SJSA1 (cell line): ENCODE measurements at regions not wholly inside any gene's neighbourhood (a gene's known extent, or its start where the extent isn't known, plus 50 kb on each side); places are given as distances from the start of the nearest gene placed in this dataset.

Experiments
- DNase-seq, 2 experiments: peaks; one replicate each; pipeline ENCODE4 v3.0.0-alpha.2; 2015 to 2020; ENCODE audit warnings: low spot score in 2 of 2, low read depth in 1 of 2
- H3K27ac ChIP-seq: fragments of 250-450 bp; sonication (Bioruptor Pico); 2 replicates; pipeline ENCODE4 v1.5.1; 2020; ENCODE audit warnings: mild to moderate bottlenecking, moderate library complexity
- H3K27me3 ChIP-seq: fragments of 250-450 bp; sonication (Bioruptor Pico); replicated peaks from 2 replicates; pipeline ENCODE4 v1.5.1; 2020; ENCODE audit warnings: mild to moderate bottlenecking, moderate library complexity
- H3K36me3 ChIP-seq: fragments of 250-450 bp; sonication (Bioruptor Pico); 2 replicates; pipeline ENCODE4 v1.5.1; 2020; ENCODE audit warnings: mild to moderate bottlenecking
- H3K4me1 ChIP-seq: fragments of 250-450 bp; sonication (Bioruptor Pico); replicated peaks from 2 replicates; pipeline ENCODE4 v1.6.1; 2021; ENCODE audit warnings: mild to moderate bottlenecking
- H3K4me3 ChIP-seq: fragments of 250-450 bp; sonication (Bioruptor Pico); 2 replicates; pipeline ENCODE4 v1.5.1; 2020; ENCODE audit warnings: mild to moderate bottlenecking
- H3K9me3 ChIP-seq: fragments of 250-450 bp; sonication (Bioruptor Pico); replicated peaks from 2 replicates; pipeline ENCODE4 v1.5.1; 2020; ENCODE audit warnings: mild to moderate bottlenecking

DNA sequence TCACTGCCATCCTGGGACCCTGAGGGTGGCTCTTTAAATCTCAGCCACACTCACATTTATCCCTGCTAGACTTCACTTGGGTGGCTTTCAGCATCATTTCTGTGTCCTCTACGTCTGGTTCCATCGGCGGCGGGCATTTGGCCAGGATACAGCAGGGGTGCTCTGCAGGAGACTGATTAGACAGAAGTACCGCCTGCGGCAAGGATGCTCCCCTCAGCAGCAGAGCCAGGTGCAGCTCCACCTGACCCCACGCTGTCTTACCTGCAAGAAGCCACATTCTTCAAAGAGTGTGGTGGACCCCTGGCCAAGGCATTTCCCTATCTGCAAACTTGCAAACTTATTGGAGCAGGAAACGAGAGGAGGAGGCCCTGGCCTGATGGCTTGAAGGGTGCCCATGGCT lies 309.8 kb upstream of the IRX4 start:
- no peak overlapping the region for H3K27ac ChIP-seq
- H3K27me3 ChIP-seq = no peaks in the 10 kb centered on the region; the same call in 1 of the 2 replicates
- peaks cover 9% of the 10 kb centered on the region for H3K9me3 ChIP-seq
- peak in 1 of 2 experiments; percentile 39 for DNase-seq
- no peaks in the 10 kb centered on the region for H3K4me1 ChIP-seq
- no peak overlapping the region for H3K4me3 ChIP-seq
- no peaks in the 10 kb centered on the region for H3K36me3 ChIP-seq

DNA sequence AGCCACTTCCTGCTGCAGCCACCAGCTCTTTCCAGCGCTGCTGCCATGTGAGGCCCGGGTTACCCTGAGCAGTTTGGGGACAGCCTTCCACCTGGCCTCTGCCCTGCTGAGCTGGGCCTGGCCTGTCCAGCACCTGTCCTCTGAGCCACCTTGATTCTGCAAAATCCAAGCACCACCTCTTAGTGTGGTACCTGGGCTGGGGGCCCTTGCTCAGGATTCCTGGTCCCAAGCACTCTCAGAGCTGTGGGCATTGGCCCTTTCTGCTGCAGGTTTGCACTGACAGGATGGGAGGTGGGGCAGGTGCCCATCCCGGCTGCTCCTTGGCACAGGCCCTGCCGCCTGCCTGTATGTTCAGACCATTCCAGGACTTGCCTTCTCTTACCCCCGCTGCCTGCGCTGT lies 309.2 kb upstream of the IRX4 start:
- Histone ChIP-seq H3K36me3 (no peaks in the 10 kb centered on the region), H3K4me1 (no peaks in the 10 kb centered on the region), H3K9me3 (peaks cover 8% of the 10 kb centered on the region; the same call in 1 of the 2 replicates), H3K27ac (no peak overlapping the region), H3K4me3 (no peak overlapping the region), H3K27me3 (no peaks in the 10 kb centered on the region; the same call in 1 of the 2 replicates)
- peak in 1 of 2 experiments; percentile 22 for DNase-seq

DNA sequence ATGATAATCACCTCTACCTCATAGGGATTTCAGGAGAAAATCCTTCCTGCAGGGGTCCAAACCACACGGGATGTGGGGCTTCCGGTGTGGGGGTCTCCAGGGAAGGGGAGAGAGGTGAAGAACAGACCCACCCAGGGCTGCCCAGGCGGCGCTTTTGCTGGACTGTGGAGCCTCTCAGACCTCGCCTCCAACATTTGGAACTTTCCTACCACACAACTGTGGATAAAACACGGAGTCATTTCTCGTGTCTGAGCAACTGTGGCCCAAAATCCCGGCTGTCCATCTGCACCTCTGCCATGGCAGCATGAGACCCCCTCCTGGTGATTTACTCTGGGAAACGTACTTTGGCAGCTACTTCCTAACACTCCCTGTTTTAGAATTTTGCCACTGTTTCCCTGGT lies 307.8 kb upstream of the IRX4 start:
- H3K4me3 ChIP-seq = no peak overlapping the region
- no peaks in the 10 kb centered on the region; the same call in 1 of the 2 replicates for H3K27me3 ChIP-seq
- no peaks in the 10 kb centered on the region for H3K4me1 ChIP-seq
- peaks cover 16% of the 10 kb centered on the region; the same call in 1 of the 2 replicates for H3K9me3 ChIP-seq
- H3K36me3 ChIP-seq = no peaks in the 10 kb centered on the region
- no peak overlapping the region for H3K27ac ChIP-seq
- DNase-seq = peak in 1 of 2 experiments; percentile 33

DNA sequence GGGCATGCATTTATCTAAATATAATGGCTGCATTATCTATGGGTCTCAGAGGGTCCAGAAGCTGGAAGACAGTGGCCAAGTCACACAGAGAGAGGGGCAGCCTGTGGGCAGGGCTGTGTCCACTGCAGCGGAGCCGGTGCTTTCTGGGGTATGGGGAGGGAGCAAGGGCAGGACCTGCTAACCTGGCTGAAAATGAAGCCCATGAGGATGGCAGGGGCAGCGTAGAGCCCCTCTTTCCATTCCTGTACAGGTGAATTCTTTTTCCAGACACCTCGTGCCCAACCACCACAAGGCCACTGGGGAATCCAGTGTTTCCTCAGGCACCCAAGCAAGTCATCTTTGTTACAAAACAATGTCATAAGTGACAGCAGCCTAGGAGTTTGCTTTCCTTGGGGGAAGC lies 305.9 kb upstream of the IRX4 start:
- Histone ChIP-seq H3K36me3 (no peaks in the 10 kb centered on the region), H3K9me3 (peaks cover 13% of the 10 kb centered on the region), H3K4me3 (no peak overlapping the region), H3K4me1 (no peaks in the 10 kb centered on the region), H3K27ac (no peak overlapping the region), H3K27me3 (no peaks in the 10 kb centered on the region; the same call in 1 of the 2 replicates)
- DNase-seq = no peak

DNA sequence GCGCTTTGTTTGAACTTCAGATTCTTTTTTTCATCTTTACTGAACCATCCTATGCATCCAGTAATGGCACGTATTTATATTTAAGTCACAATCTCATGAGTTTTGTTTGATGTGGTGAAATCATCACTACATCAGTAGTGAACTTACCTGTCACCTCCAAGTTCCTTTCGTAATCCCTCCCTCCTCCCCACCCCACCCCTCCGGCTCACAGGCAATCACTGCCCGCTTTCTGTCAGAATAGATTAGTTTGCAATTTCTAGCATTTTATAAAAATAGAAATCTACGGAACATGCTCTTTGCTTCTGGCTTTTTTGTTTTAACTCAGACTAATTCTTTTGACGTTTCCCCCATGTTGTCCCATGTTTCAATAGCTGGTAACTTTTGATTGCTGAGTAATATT lies 305.4 kb upstream of the IRX4 start:
- Histone ChIP-seq H3K27me3 (no peaks in the 10 kb centered on the region; the same call in 1 of the 2 replicates), H3K27ac (no peak overlapping the region), H3K9me3 (peaks cover 13% of the 10 kb centered on the region), H3K4me3 (no peak overlapping the region), H3K36me3 (no peaks in the 10 kb centered on the region), H3K4me1 (no peaks in the 10 kb centered on the region)
- no peak for DNase-seq

- Histone ChIP-seq H3K4me3 (no peak overlapping the region), H3K27me3 (no peaks in the 10 kb centered on the region; the same call in 1 of the 2 replicates), H3K36me3 (no peaks in the 10 kb centered on the region), H3K27ac (no peak overlapping the region), H3K4me1 (no peaks in the 10 kb centered on the region), H3K9me3 (peaks cover 13% of the 10 kb centered on the region)
- peak in 1 of 2 experiments; percentile 41 for DNase-seq
Measured at GRCh38 chr5:2187687-2188086, 305.0 kb upstream of the IRX4 start.

GRCh38 chr5:2187156-2187555 lies 304.4 kb upstream of the IRX4 start:
- H3K27me3 ChIP-seq = no peaks in the 10 kb centered on the region; the same call in 1 of the 2 replicates
- H3K9me3 ChIP-seq = peaks cover 14% of the 10 kb centered on the region
- H3K4me3 ChIP-seq = no peak overlapping the region
- no peak overlapping the region for H3K27ac ChIP-seq
- no peaks in the 10 kb centered on the region for H3K4me1 ChIP-seq
- peak in 1 of 2 experiments; percentile 26 for DNase-seq
- no peaks in the 10 kb centered on the region for H3K36me3 ChIP-seq

- peak in 1 of 2 experiments; percentile 42 for DNase-seq
- Histone ChIP-seq H3K4me3 (no peak overlapping the region), H3K27ac (no peak overlapping the region), H3K27me3 (no peaks in the 10 kb centered on the region; the same call in 1 of the 2 replicates), H3K36me3 (no peaks in the 10 kb centered on the region), H3K9me3 (peaks cover 20% of the 10 kb centered on the region), H3K4me1 (no peaks in the 10 kb centered on the region)
Measured at GRCh38 chr5:2186472-2187015, 303.8 kb upstream of the IRX4 start.

DNA sequence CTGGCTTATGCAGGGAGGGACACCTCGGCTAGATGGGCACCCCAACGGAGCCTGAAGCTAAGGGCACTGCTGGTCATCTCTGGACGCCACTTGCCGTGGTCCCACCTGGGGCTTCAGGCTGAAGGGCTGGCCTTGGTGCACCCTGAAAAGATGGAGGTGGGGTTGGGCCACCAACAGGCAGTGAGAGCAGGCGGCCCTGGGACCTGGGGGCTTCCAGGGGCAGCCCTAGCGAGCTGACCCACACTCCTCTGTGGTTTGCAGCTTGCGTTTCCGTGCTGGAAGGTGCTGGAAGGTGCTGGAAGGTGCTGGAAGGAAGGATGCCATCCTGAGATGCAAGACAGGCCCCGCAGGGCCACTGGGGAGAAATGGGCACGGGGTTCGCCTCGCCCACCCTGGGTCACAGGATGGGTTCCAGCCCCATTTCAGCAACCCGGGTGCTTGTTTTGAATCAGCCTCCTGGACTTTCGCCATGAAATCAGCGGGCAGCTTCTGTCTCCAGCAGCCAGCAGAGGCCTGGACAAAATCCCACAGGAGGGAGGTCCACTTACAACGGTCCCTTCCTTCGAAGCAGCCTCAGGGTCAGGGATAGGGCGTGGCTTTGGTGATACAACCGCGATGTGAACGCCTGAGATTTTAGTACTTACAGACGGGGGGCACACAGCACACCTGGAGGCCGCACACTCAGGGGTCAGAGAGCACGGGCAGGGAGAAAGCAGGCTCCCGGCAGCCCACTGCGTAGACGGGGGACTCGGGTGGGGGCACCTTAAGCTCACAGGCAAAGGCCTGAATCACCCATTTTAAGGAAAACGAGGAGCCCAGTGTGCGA lies 303.1 kb upstream of the IRX4 start:
- no peaks in the 10 kb centered on the region for H3K36me3 ChIP-seq
- no peaks in the 10 kb centered on the region; the same call in 1 of the 2 replicates for H3K27me3 ChIP-seq
- DNase-seq = peak in 1 of 2 experiments; percentile 39
- H3K9me3 ChIP-seq = peaks cover 22% of the 10 kb centered on the region
- no peak overlapping the region for H3K4me3 ChIP-seq
- H3K4me1 ChIP-seq = no peaks in the 10 kb centered on the region
- no peak overlapping the region for H3K27ac ChIP-seq

GRCh38 chr5:2184563-2185540 lies 302.1 kb upstream of the IRX4 start:
- DNase-seq = peak in 1 of 2 experiments; percentile 32
- no peaks in the 10 kb centered on the region for H3K36me3 ChIP-seq
- no peaks in the 10 kb centered on the region; the same call in 1 of the 2 replicates for H3K27me3 ChIP-seq
- no peak overlapping the region for H3K4me3 ChIP-seq
- H3K27ac ChIP-seq = no peak overlapping the region
- H3K9me3 ChIP-seq = peaks cover 29% of the 10 kb centered on the region
- H3K4me1 ChIP-seq = no peaks in the 10 kb centered on the region

GRCh38 chr5:2184026-2184366 lies 301.3 kb upstream of the IRX4 start:
- no peaks in the 10 kb centered on the region for H3K36me3 ChIP-seq
- peak in 1 of 2 experiments; percentile 16 for DNase-seq
- H3K9me3 ChIP-seq = peaks cover 31% of the 10 kb centered on the region
- H3K4me3 ChIP-seq = no peak overlapping the region
- no peaks in the 10 kb centered on the region for H3K4me1 ChIP-seq
- no peak overlapping the region for H3K27ac ChIP-seq
- no peaks in the 10 kb centered on the region for H3K27me3 ChIP-seq

DNA sequence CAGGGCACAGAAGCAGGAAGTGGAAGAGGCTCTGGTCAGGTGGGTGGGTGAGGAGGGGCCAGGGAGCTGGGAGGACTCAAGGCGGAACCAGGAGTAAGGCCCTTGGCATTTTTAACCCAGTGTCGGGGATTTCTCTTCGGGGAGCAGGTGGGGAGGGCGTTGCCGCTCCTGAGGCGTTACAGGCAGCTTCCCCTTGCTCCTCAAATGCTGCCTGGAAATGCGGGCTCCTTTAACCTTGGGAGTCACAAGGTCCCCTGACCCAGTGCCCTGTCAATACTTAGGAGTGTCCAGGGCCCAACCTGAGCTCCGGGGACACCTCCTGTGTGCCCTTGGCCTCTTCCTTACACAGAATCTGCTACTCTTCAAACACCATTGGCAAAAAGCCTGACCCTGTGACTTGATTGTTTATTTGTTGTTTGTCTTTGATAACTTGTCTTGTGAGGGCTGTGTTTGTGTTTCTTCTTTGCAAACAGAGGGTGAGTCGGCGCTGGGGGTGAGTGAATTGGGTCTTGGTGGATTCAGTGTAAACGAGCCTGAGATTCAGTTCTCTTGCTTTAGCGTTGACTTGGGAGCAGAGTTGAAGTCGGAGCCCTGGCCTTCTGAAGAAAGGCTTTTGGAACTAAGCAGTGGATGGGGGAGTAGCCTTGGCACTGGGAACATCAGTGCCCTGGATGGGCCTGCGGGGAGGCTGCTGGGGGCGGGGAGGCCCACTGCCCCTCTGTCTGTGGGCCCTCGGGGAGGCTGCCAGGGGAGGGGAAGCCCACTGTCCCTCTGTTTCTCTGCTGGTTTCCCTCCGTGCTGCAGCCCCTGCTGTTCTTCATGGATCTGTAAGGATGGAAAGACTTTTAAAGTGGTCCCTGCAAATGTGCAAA lies 300.7 kb upstream of the IRX4 start:
- H3K9me3 ChIP-seq = peaks cover 35% of the 10 kb centered on the region
- H3K27me3 ChIP-seq = no peaks in the 10 kb centered on the region
- no peak overlapping the region for H3K27ac ChIP-seq
- no peaks in the 10 kb centered on the region for H3K36me3 ChIP-seq
- no peaks in the 10 kb centered on the region for H3K4me1 ChIP-seq
- no peak for DNase-seq
- H3K4me3 ChIP-seq = no peak overlapping the region

GRCh38 chr5:2182020-2182419 lies 299.3 kb upstream of the IRX4 start:
- no peaks in the 10 kb centered on the region for H3K36me3 ChIP-seq
- no peaks in the 10 kb centered on the region for H3K27me3 ChIP-seq
- no peak for DNase-seq
- H3K4me3 ChIP-seq = no peak overlapping the region
- peaks cover 40% of the 10 kb centered on the region for H3K9me3 ChIP-seq
- H3K4me1 ChIP-seq = no peaks in the 10 kb centered on the region
- H3K27ac ChIP-seq = no peak overlapping the region
